Glutamatergic neuron (in vitro differentiated cells): ENCODE measurements at regions not wholly inside any gene's neighbourhood (a gene's known extent, or its start where the extent isn't known, plus 50 kb on each side); places are given as distances from the start of the nearest gene placed in this dataset.

Source experiments
- DNase-seq: peaks from one replicate; pipeline ENCODE4 v3.0.0; 2022
- H3K27ac Mint-ChIP-seq: one replicate; pipeline ENCODE4 v1.8.0; 2020; ENCODE audit warnings: mild to moderate bottlenecking, mixed read lengths, inconsistent platforms; ENCODE audit not compliant: unreplicated experiment
- H3K27me3 Mint-ChIP-seq: one replicate; pipeline ENCODE4 v1.8.0; 2020; ENCODE audit warnings: mild to moderate bottlenecking, moderate library complexity, mixed read lengths, inconsistent platforms; ENCODE audit not compliant: unreplicated experiment
- H3K36me3 Mint-ChIP-seq: one replicate; pipeline ENCODE4 v1.8.0; 2020; ENCODE audit warnings: mild to moderate bottlenecking, mixed read lengths, inconsistent platforms; ENCODE audit not compliant: unreplicated experiment
- H3K4me1 Mint-ChIP-seq: one replicate; pipeline ENCODE4 v1.8.0; 2020; ENCODE audit warnings: mild to moderate bottlenecking, low read depth, mixed read lengths, inconsistent platforms; ENCODE audit not compliant: unreplicated experiment
- H3K4me3 Mint-ChIP-seq: one replicate; pipeline ENCODE4 v1.8.0; 2020; ENCODE audit warnings: mild to moderate bottlenecking, mixed read lengths, inconsistent platforms; ENCODE audit not compliant: unreplicated experiment
- H3K9me3 Mint-ChIP-seq: one replicate; pipeline ENCODE4 v1.8.0; 2020; ENCODE audit warnings: mild to moderate bottlenecking, moderate library complexity, mixed read lengths, inconsistent platforms; ENCODE audit not compliant: unreplicated experiment
- TF ChIP-seq, protein P1 (sequence below): fragments of 200-600 bp; sonication (generic); IDR thresholded peaks from one replicate; pipeline ENCODE4 v1.5.0; 2021; ENCODE audit not compliant: partially characterized antibody, unreplicated experiment

DNA sequence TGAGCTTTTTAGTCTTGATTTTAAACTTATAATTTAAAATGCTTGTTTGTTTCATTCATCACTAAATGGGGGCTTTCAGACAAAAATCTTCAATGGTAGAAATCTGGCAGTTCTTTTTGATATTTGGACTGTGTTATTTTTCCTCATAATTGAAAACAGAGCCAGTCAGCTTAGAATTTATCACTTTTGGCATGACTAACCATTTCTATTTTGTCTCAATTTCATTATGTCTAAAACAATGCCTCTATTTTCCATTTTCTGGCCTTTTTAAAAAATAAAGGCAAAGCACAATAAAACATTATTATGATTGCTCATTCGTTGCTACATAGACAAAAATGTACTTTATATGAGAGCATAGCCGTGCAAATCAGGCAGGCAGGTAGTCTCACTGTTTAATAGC is 434.5 kb downstream of the XIRP2 start:
- Mint-ChIP-seq H3K36me3 (no peaks in the 10 kb centered on the region), H3K9me3 (no peaks in the 10 kb centered on the region), H3K4me3 (no peak overlapping the region), H3K27me3 (peaks cover 2% of the 10 kb centered on the region), H3K27ac (no peak overlapping the region), H3K4me1 (no peaks in the 10 kb centered on the region)
- TF ChIP-seq, protein P1, sequence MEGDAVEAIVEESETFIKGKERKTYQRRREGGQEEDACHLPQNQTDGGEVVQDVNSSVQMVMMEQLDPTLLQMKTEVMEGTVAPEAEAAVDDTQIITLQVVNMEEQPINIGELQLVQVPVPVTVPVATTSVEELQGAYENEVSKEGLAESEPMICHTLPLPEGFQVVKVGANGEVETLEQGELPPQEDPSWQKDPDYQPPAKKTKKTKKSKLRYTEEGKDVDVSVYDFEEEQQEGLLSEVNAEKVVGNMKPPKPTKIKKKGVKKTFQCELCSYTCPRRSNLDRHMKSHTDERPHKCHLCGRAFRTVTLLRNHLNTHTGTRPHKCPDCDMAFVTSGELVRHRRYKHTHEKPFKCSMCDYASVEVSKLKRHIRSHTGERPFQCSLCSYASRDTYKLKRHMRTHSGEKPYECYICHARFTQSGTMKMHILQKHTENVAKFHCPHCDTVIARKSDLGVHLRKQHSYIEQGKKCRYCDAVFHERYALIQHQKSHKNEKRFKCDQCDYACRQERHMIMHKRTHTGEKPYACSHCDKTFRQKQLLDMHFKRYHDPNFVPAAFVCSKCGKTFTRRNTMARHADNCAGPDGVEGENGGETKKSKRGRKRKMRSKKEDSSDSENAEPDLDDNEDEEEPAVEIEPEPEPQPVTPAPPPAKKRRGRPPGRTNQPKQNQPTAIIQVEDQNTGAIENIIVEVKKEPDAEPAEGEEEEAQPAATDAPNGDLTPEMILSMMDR, result no peak
- no peak for DNase-seq

DNA sequence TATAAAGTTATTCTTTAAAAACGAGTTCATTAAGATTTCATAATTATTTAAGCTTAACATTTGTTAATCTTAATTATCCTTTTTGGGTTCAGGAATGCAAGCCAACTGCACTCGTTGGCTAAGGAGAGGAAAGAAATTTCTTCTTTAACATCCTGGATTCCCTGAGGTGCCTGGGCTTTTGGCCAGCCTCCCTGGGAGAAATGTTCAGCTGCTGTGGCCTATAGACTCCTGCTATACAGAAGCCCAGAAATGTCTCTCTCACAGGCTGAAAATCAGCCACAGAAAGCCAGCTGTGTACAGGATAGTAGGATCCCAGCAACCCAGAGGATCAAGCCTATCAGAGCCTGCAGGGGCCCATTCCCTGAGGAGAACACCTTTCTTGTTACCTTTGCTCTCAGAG is 430.3 kb downstream of the XIRP2 start:
- Mint-ChIP-seq H3K36me3 (no peaks in the 10 kb centered on the region), H3K4me3 (no peak overlapping the region), H3K27ac (no peak overlapping the region), H3K9me3 (no peaks in the 10 kb centered on the region), H3K4me1 (no peaks in the 10 kb centered on the region), H3K27me3 (peaks cover 2% of the 10 kb centered on the region)
- DNase-seq, result no peak
- TF ChIP-seq, protein P1, result no peak

DNA sequence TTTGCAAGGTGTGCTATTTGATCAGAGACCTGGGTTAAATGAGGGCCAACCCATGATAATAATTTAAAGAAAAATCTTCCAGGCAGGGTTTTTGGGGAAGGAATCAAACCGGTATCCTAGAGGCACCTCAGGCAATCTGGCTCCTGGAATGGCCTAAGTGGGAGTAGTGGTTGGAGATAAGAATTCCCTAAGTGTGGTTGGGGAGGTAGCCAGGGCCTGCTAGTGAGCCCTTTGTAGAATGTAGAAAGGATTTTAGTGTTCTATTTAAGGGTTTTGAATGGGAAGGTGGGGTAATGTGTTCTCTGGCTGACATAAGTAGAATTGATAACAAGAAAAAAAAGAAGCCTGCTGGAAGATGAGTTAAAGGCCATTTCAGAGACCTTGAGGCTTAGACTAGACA is 422.2 kb downstream of the XIRP2 start:
- DNase-seq, result no peak
- Mint-ChIP-seq H3K27ac (no peak overlapping the region), H3K4me3 (no peak overlapping the region), H3K4me1 (no peaks in the 10 kb centered on the region), H3K9me3 (no peaks in the 10 kb centered on the region), H3K36me3 (no peaks in the 10 kb centered on the region), H3K27me3 (no peaks in the 10 kb centered on the region)
- TF ChIP-seq, protein P1, result no peak
